ENCODE measurements at regions not wholly inside any gene's neighbourhood (a gene's known extent, or its start where the extent isn't known, plus 50 kb on each side); places are given as distances from the start of the nearest gene placed in this dataset.
"Not testable (repeated sequence)": the region's sequence is repeated elsewhere in the genome, so short reads cannot be mapped to it uniquely, and the experiment has no call there.

GRCh38 chrX:13955975-13956374, 73.7 kb downstream of the GEMIN8 start:
- Histone ChIP-seq H3K27ac (no peak overlapping the region), H3K27me3 (ENCODE audit: insufficient read depth in 3 of 3, low read length in 2 of 3) (peaks cover 0 to 35% (median 0%) of the 10 kb centered on the region in 3 donors), H3K4me1 (no peaks in the 10 kb centered on the region), H3K36me3 (ENCODE audit: insufficient read depth in 1 of 2, low read depth in 1 of 2) (no peaks in the 10 kb centered on the region), H3K9me3 (no peaks in the 10 kb centered on the region), H3K4me3 (no peak overlapping the region)
- intact Hi-C loops (cut with DNase I), result no loop called here
- DNase-seq, result no peak
- 77 to 86% (median 85%) methylated on average over 3 of the region's 3 CpGs for WGBS, 3 donors
- ATAC-seq, result no peak
- TF ChIP-seq CTCF (IDR thresholded peaks at IDR 0.05), result no peak

GRCh38 chrX:13955095-13955647, 74.5 kb downstream of the GEMIN8 start:
- Histone ChIP-seq H3K36me3 (ENCODE audit: insufficient read depth in 1 of 2, low read depth in 1 of 2) (no peaks in the 10 kb centered on the region), H3K27me3 (ENCODE audit: insufficient read depth in 3 of 3, low read length in 2 of 3) (peaks cover 0 to 32% (median 0%) of the 10 kb centered on the region in 3 donors), H3K4me3 (no peak overlapping the region), H3K27ac (no peak overlapping the region), H3K9me3 (no peaks in the 10 kb centered on the region), H3K4me1 (no peaks in the 10 kb centered on the region)
- DNase-seq (no peak), ATAC-seq (no peak)
- TF ChIP-seq CTCF (IDR thresholded peaks at IDR 0.05), result no peak
- WGBS, 3 donors, result 41 to 73% (median 60%) methylated on average over 6 of the region's 6 CpGs
- intact Hi-C loops (cut with DNase I), result no loop called here

- WGBS, 3 donors, result 27 to 52% (median 34%) methylated on average over 5 of the region's 5 CpGs
- Histone ChIP-seq H3K4me1 (no peaks in the 10 kb centered on the region), H3K36me3 (ENCODE audit: insufficient read depth in 1 of 2, low read depth in 1 of 2) (no peaks in the 10 kb centered on the region), H3K9me3 (no peaks in the 10 kb centered on the region), H3K27me3 (ENCODE audit: insufficient read depth in 3 of 3, low read length in 2 of 3) (peaks cover 0 to 24% (median 0%) of the 10 kb centered on the region in 3 donors), H3K27ac (no peak overlapping the region), H3K4me3 (no peak overlapping the region)
- ATAC-seq, result no peak
- no peak for TF ChIP-seq CTCF (IDR thresholded peaks at IDR 0.05)
- DNase-seq, result no peak
- intact Hi-C loops (cut with DNase I), result no loop called here
Observed at GRCh38 chrX:13952581-13952980, 77.1 kb downstream of the GEMIN8 start.

- H3K27ac ChIP-seq; H3K4me1 ChIP-seq; intact Hi-C loops (cut with DNase I); DNase-seq; H3K4me3 ChIP-seq; H3K9me3 ChIP-seq; ATAC-seq; H3K36me3 ChIP-seq (ENCODE audit: insufficient read depth in 1 of 2, low read depth in 1 of 2): not testable (repeated sequence)
- peaks cover 0 to 17% (median 0%) of the 10 kb centered on the region in 3 donors for H3K27me3 ChIP-seq (ENCODE audit: insufficient read depth in 3 of 3, low read length in 2 of 3)
- 83 to 88% (median 85%) methylated on average over 4 to 6 of the region's 6 CpGs for WGBS, 3 donors
Observed at GRCh38 chrX:13946223-13946622, 83.5 kb downstream of the GEMIN8 start.

GRCh38 chrX:13945787-13946186, 83.9 kb downstream of the GEMIN8 start:
- ATAC-seq; H3K27ac ChIP-seq; H3K4me1 ChIP-seq; H3K9me3 ChIP-seq; DNase-seq; intact Hi-C loops (cut with DNase I); H3K36me3 ChIP-seq (ENCODE audit: insufficient read depth in 1 of 2, low read depth in 1 of 2); H3K4me3 ChIP-seq: not testable (repeated sequence)
- H3K27me3 ChIP-seq (ENCODE audit: insufficient read depth in 3 of 3, low read length in 2 of 3), result peaks cover 0 to 19% (median 2%) of the 10 kb centered on the region in 3 donors
- WGBS, 3 donors, result 100% methylated on average over 1 of the region's 3 CpGs; no CpG with 5 or more reads in 1 of the 3 donors

- intact Hi-C loops (cut with DNase I), result no loop called here
- H3K27me3 ChIP-seq (ENCODE audit: insufficient read depth in 3 of 3, low read length in 2 of 3), result peaks cover 0 to 57% (median 7%) of the 10 kb centered on the region in 3 donors
- no peak for TF ChIP-seq CTCF (IDR thresholded peaks at IDR 0.05)
Observed at GRCh38 chrX:13940671-13941070, 89.0 kb downstream of the GEMIN8 start.

More at GRCh38 chrX:13940671-13941070, 89.0 kb downstream of the GEMIN8 start:
- ATAC-seq (no peak), DNase-seq (no peak)
- H3K27ac ChIP-seq, result no peak overlapping the region
- no peaks in the 10 kb centered on the region for H3K4me1 ChIP-seq
- 50 to 59% (median 56%) methylated on average over 2 of the region's 2 CpGs for WGBS, 3 donors
- no peak overlapping the region for H3K4me3 ChIP-seq
- H3K36me3 ChIP-seq (ENCODE audit: insufficient read depth in 1 of 2, low read depth in 1 of 2), result no peaks in the 10 kb centered on the region
- H3K9me3 ChIP-seq, result no peaks in the 10 kb centered on the region
